GM06990 (cell line): ENCODE measurements at regions not wholly inside any gene's neighbourhood (a gene's known extent, or its start where the extent isn't known, plus 50 kb on each side); places are given as distances from the start of the nearest gene placed in this dataset.

Experiments used
- DNase-seq: peaks from one replicate; pipeline ENCODE4 v3.0.0-alpha.2; 2011; ENCODE audit not compliant: insufficient read length; ENCODE audit errors: extremely low read depth
- H3K27me3 ChIP-seq: replicated peaks from 2 replicates; pipeline ENCODE4 v1.6.0; 2011; ENCODE audit warnings: low read length; ENCODE audit not compliant: control insufficient read depth, insufficient read depth
- H3K36me3 ChIP-seq: 2 replicates; pipeline ENCODE4 v1.5.1; 2011; ENCODE audit warnings: low read length; ENCODE audit not compliant: control insufficient read depth, insufficient read depth
- H3K4me3 ChIP-seq: replicated peaks from 2 replicates; pipeline ENCODE4 v1.5.1; 2011; ENCODE audit warnings: low read depth, mild to moderate bottlenecking, control low read depth, low read length
- CTCF ChIP-seq: IDR thresholded peaks from 2 replicates; pipeline ENCODE4 v1.5.1; 2011; ENCODE audit warnings: low read length, control low read depth, mild to moderate bottlenecking, inconsistent platforms; ENCODE audit not compliant: insufficient read depth, poor library complexity, severe bottlenecking

GRCh38 chr2:172350839-172351479, 76.4 kb upstream of the ITGA6 start:
- no peak for TF ChIP-seq CTCF
- DNase-seq, result no peak

GRCh38 chr2:172351586-172351985, 75.8 kb upstream of the ITGA6 start:
- no peaks in the 10 kb centered on the region for H3K27me3 ChIP-seq
- H3K4me3 ChIP-seq, result no peak overlapping the region
- DNase-seq, result no peak
- TF ChIP-seq CTCF, result no peak
- H3K36me3 ChIP-seq, result no peaks in the 10 kb centered on the region

More at GRCh38 chr2:172350839-172351479, 76.4 kb upstream of the ITGA6 start:
- Histone ChIP-seq H3K4me3 (no peak overlapping the region), H3K36me3 (no peaks in the 10 kb centered on the region), H3K27me3 (no peaks in the 10 kb centered on the region)

GRCh38 chr2:172354347-172354746, 73.0 kb upstream of the ITGA6 start:
- H3K36me3 ChIP-seq, result no peaks in the 10 kb centered on the region
- H3K4me3 ChIP-seq, result no peak overlapping the region
- DNase-seq, result no peak
- TF ChIP-seq CTCF, result no peak
- H3K27me3 ChIP-seq, result no peaks in the 10 kb centered on the region; the same call in 1 of the 2 replicates

- DNase-seq, result no peak
- TF ChIP-seq CTCF, result no peak
- Histone ChIP-seq H3K27me3 (no peaks in the 10 kb centered on the region; the same call in 1 of the 2 replicates), H3K36me3 (no peaks in the 10 kb centered on the region), H3K4me3 (no peak overlapping the region)
These were observed 69.9 kb upstream of the ITGA6 start for GRCh38 chr2:172357442-172357841.

- TF ChIP-seq CTCF, result no peak
- Histone ChIP-seq H3K36me3 (no peaks in the 10 kb centered on the region), H3K27me3 (no peaks in the 10 kb centered on the region; the same call in 1 of the 2 replicates), H3K4me3 (no peak overlapping the region)
- no peak for DNase-seq
These were observed 68.5 kb upstream of the ITGA6 start for GRCh38 chr2:172358691-172359556.
